ENCODE measurements at regions not wholly inside any gene's neighbourhood (a gene's known extent, or its start where the extent isn't known, plus 50 kb on each side); places are given as distances from the start of the nearest gene placed in this dataset.
"Not testable (repeated sequence)": the region's sequence is repeated elsewhere in the genome, so short reads cannot be mapped to it uniquely, and the experiment has no call there.

DNA sequence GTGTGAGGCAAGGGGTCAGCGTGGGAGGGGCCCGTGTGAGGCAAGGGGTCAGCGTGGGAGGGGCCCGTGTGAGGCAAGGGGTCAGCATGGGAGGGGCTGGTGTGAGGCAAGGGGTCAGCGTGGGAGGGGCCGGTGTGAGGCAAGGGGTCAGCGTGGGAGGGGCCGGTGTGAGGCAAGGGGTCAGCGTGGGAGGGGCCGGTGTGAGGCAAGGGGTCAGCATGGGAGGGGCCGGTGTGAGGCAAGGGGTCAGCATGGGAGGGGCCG, 119.2 kb downstream of the SEPTIN14 start:
- H2AFZ ChIP-seq (ENCODE audit: low read length); H3K27me3 Mint-ChIP-seq (ENCODE audit: low read depth); H3K79me2 ChIP-seq (ENCODE audit: insufficient read depth, low read length); H3K36me3 Mint-ChIP-seq (ENCODE audit: insufficient read depth in 1 of 3, low read depth in 3 of 3); H2BK5ac ChIP-seq (ENCODE audit: insufficient read length, low read length); H3K56ac ChIP-seq (ENCODE audit: insufficient read length, low read depth, low read length); H3K23me2 ChIP-seq (ENCODE audit: insufficient read length, low read depth, low read length, poor library complexity, severe bottlenecking); H3K27ac Mint-ChIP-seq; H3K79me1 ChIP-seq (ENCODE audit: insufficient read depth, low read depth, low read length, poor library complexity, severe bottlenecking); H3K4ac ChIP-seq (ENCODE audit: low read depth, low read length); H3K9me3 ChIP-seq (ENCODE audit: control insufficient read depth, low read depth, low read length); H4K20me1 ChIP-seq (ENCODE audit: control insufficient read depth, insufficient read depth, insufficient read length); H2BK120ac ChIP-seq (ENCODE audit: low read depth, low read length, poor library complexity, severe bottlenecking); H3K4me2 ChIP-seq (ENCODE audit: insufficient read depth, insufficient read length, low read length); H3K18ac ChIP-seq (ENCODE audit: insufficient read length, low read depth, low read length); H4K8ac ChIP-seq (replicated peaks; ENCODE audit: insufficient read length, low read depth, low read length); H4K5ac ChIP-seq (ENCODE audit: insufficient read length, low read depth, low read length); H3K4me3 Mint-ChIP-seq; H3K23ac ChIP-seq (ENCODE audit: insufficient read length, low read depth, low read length); H4K91ac ChIP-seq (ENCODE audit: insufficient read length, low read depth, low read length); H3K27ac ChIP-seq (ENCODE audit: insufficient read length, low read depth, low read length); H3K4me1 ChIP-seq (ENCODE audit: insufficient read depth, low read length); H2BK20ac ChIP-seq (ENCODE audit: low read depth, low read length, poor library complexity, severe bottlenecking); H3K9me3 Mint-ChIP-seq; H3K27me3 ChIP-seq (ENCODE audit: insufficient read depth, low read length); H2BK15ac ChIP-seq (ENCODE audit: low read depth, low read length); H3K14ac ChIP-seq (ENCODE audit: insufficient read depth, low read length); H3K4me1 Mint-ChIP-seq; H2BK12ac ChIP-seq (ENCODE audit: insufficient read length, low read depth, low read length); H3T11ph ChIP-seq (ENCODE audit: low read length); H2AK5ac ChIP-seq (ENCODE audit: insufficient read length, low read length); H3K9ac ChIP-seq (ENCODE audit: extremely low read depth, insufficient read length, low read length); DNase-seq: not testable (repeated sequence)
- no CpG with 5 or more reads among the region's 12 CpGs for WGBS (ENCODE audit: extremely low coverage, insufficient read length, low lambda C conversion rate)

- not testable (repeated sequence) for H3T11ph ChIP-seq (ENCODE audit: low read length); H3K18ac ChIP-seq (ENCODE audit: insufficient read length, low read depth, low read length); H3K79me2 ChIP-seq (ENCODE audit: insufficient read depth, low read length); H3K36me3 Mint-ChIP-seq (ENCODE audit: insufficient read depth in 1 of 3, low read depth in 3 of 3); H3K27me3 Mint-ChIP-seq (ENCODE audit: low read depth); H2BK20ac ChIP-seq (ENCODE audit: low read depth, low read length, poor library complexity, severe bottlenecking); H3K27ac ChIP-seq (ENCODE audit: insufficient read length, low read depth, low read length); H3K9me3 Mint-ChIP-seq; H3K23ac ChIP-seq (ENCODE audit: insufficient read length, low read depth, low read length); H3K14ac ChIP-seq (ENCODE audit: insufficient read depth, low read length); H3K9ac ChIP-seq (ENCODE audit: extremely low read depth, insufficient read length, low read length); H3K56ac ChIP-seq (ENCODE audit: insufficient read length, low read depth, low read length); H2BK15ac ChIP-seq (ENCODE audit: low read depth, low read length); DNase-seq; H2AK5ac ChIP-seq (ENCODE audit: insufficient read length, low read length); H3K4ac ChIP-seq (ENCODE audit: low read depth, low read length); H3K79me1 ChIP-seq (ENCODE audit: insufficient read depth, low read depth, low read length, poor library complexity, severe bottlenecking); H2BK120ac ChIP-seq (ENCODE audit: low read depth, low read length, poor library complexity, severe bottlenecking); H3K27me3 ChIP-seq (ENCODE audit: insufficient read depth, low read length); H3K4me1 Mint-ChIP-seq; H3K4me1 ChIP-seq (ENCODE audit: insufficient read depth, low read length); H4K20me1 ChIP-seq (ENCODE audit: control insufficient read depth, insufficient read depth, insufficient read length); H3K9me3 ChIP-seq (ENCODE audit: control insufficient read depth, low read depth, low read length); H3K23me2 ChIP-seq (ENCODE audit: insufficient read length, low read depth, low read length, poor library complexity, severe bottlenecking); H3K4me2 ChIP-seq (ENCODE audit: insufficient read depth, insufficient read length, low read length); H3K27ac Mint-ChIP-seq; H2BK5ac ChIP-seq (ENCODE audit: insufficient read length, low read length); H4K5ac ChIP-seq (ENCODE audit: insufficient read length, low read depth, low read length); H2AFZ ChIP-seq (ENCODE audit: low read length); H4K91ac ChIP-seq (ENCODE audit: insufficient read length, low read depth, low read length); H2BK12ac ChIP-seq (ENCODE audit: insufficient read length, low read depth, low read length); H3K4me3 Mint-ChIP-seq; H4K8ac ChIP-seq (replicated peaks; ENCODE audit: insufficient read length, low read depth, low read length)
- no CpG with 5 or more reads among the region's 37 CpGs for WGBS (ENCODE audit: extremely low coverage, insufficient read length, low lambda C conversion rate)
These were observed 119.7 kb downstream of the SEPTIN14 start for GRCh38 chr7:55742651-55743453.
